Liver (tissue), 8 donors: ENCODE measurements at regions not wholly inside any gene's neighbourhood (a gene's known extent, or its start where the extent isn't known, plus 50 kb on each side); places are given as distances from the start of the nearest gene placed in this dataset.

Experiments used
- DNase-seq: peaks from one replicate; pipeline ENCODE4 v3.0.0-alpha.2; 2017; ENCODE audit warnings: low spot score
- H3K27ac ChIP-seq, 2 donors: one replicate each; pipeline ENCODE4 v1.7.0; 2013; ENCODE audit warnings: inconsistent platforms in 2 of 2, low read length in 2 of 2, control low read depth in 1 of 2, low read depth in 1 of 2, mild to moderate bottlenecking in 1 of 2
- H3K27me3 ChIP-seq, 4 donors: one replicate each; pipeline versions ENCODE4 v1.6.1 to v1.7.0; 2013; ENCODE audit warnings: low read length in 3 of 4, inconsistent platforms in 1 of 4, mild to moderate bottlenecking in 1 of 4, moderate library complexity in 1 of 4; ENCODE audit not compliant: control insufficient read depth in 4 of 4, insufficient read depth in 4 of 4
- H3K36me3 ChIP-seq, 4 donors: one replicate each; pipeline versions ENCODE4 v1.6.1 to v1.7.0; 2013; ENCODE audit warnings: low read length in 3 of 4, mild to moderate bottlenecking in 3 of 4, low read depth in 1 of 4, moderate library complexity in 1 of 4; ENCODE audit not compliant: control insufficient read depth in 4 of 4, insufficient read depth in 3 of 4
- H3K4me1 ChIP-seq, 4 donors: one replicate each; pipeline versions ENCODE4 v1.6.1 to v1.7.0; 2013; ENCODE audit warnings: low read length in 3 of 4, mild to moderate bottlenecking in 3 of 4, moderate library complexity in 1 of 4; ENCODE audit not compliant: control insufficient read depth in 4 of 4, insufficient read depth in 4 of 4
- H3K4me3 ChIP-seq, 3 donors: one replicate each; pipeline versions ENCODE4 v1.6.1 to v1.7.0; 2013; ENCODE audit warnings: low read length in 3 of 3, control low read depth in 1 of 3, low read depth in 1 of 3, mild to moderate bottlenecking in 1 of 3
- H3K9ac ChIP-seq, 2 donors: one replicate each; pipeline ENCODE4 v1.7.0; 2013; ENCODE audit warnings: low read length in 2 of 2, mild to moderate bottlenecking in 2 of 2, moderate library complexity in 2 of 2, control low read depth in 1 of 2, low read depth in 1 of 2
- H3K9me3 ChIP-seq, 4 donors: one replicate each; pipeline versions ENCODE4 v1.6.1 to v1.7.0; 2013; ENCODE audit warnings: low read length in 3 of 4; ENCODE audit not compliant: control insufficient read depth in 4 of 4
- EGR1 ChIP-seq, 2 donors: IDR thresholded peaks; 2 replicates each; pipeline ENCODE4 v1.6.1; 2016 to 2018; ENCODE audit warnings: antibody characterized with exemption in 2 of 2, low read depth in 2 of 2
- FOXA1 ChIP-seq: IDR thresholded peaks from 2 replicates; pipeline ENCODE4 v1.6.1; 2016; ENCODE audit warnings: antibody characterized with exemption
- FOXA2 ChIP-seq: IDR thresholded peaks from 2 replicates; pipeline ENCODE4 v1.6.1; 2016; ENCODE audit warnings: antibody characterized with exemption
- GABPA ChIP-seq, 2 donors: IDR thresholded peaks in 1 of 2; conservative IDR thresholded peaks in 1 of 2; 2 replicates each; pipeline ENCODE4 v1.6.1; 2016; ENCODE audit warnings: antibody characterized with exemption in 2 of 2, mild to moderate bottlenecking in 1 of 2, moderate library complexity in 1 of 2
- HNF4A ChIP-seq, 2 donors: conservative IDR thresholded peaks; 2 replicates each; pipeline ENCODE4 v1.6.1; 2016; ENCODE audit warnings: antibody characterized with exemption in 2 of 2, mild to moderate bottlenecking in 2 of 2
- HNF4G ChIP-seq: IDR thresholded peaks from 2 replicates; pipeline ENCODE4 v1.6.1; 2016; ENCODE audit warnings: antibody characterized with exemption
- JUND ChIP-seq, 2 donors: IDR thresholded peaks; 2 replicates each; pipeline ENCODE4 v1.6.1; 2016; ENCODE audit warnings: antibody characterized with exemption in 2 of 2
- NR2F2 ChIP-seq: IDR thresholded peaks from 2 replicates; pipeline ENCODE4 v1.6.1; 2016; ENCODE audit warnings: antibody characterized with exemption
- RAD21 ChIP-seq, 2 donors: IDR thresholded peaks; 2 replicates each; pipeline ENCODE4 v1.6.1; 2016; ENCODE audit warnings: antibody characterized with exemption in 2 of 2, mild to moderate bottlenecking in 2 of 2
- SP1 ChIP-seq: IDR thresholded peaks from 2 replicates; pipeline ENCODE4 v1.6.1; 2018; ENCODE audit warnings: antibody characterized with exemption, mild to moderate bottlenecking
- TAF1 ChIP-seq: conservative IDR thresholded peaks from 2 replicates; pipeline ENCODE4 v1.6.1; 2016; ENCODE audit warnings: antibody characterized with exemption, mild to moderate bottlenecking
- YY1 ChIP-seq: IDR thresholded peaks from 2 replicates; pipeline ENCODE4 v1.6.1; 2016; ENCODE audit warnings: antibody characterized with exemption, mild to moderate bottlenecking
- WGBS: extraction: QIAGEN DNeasy Blood & Tissue Kit; methylation state at CpG from one replicate; pipeline ENCODE4 v1.1.7; 2013; 5-methylcytosine and 5-hydroxymethylcytosine counted together
- TF ChIP-seq, protein P1 (sequence below): IDR thresholded peaks from 2 replicates; pipeline ENCODE4 v1.6.1; 2016; ENCODE audit warnings: antibody characterized with exemption
- TF ChIP-seq, protein P2 (sequence below): fragments of 150-350 bp; IDR thresholded peaks from 2 replicates; pipeline ENCODE4 v1.5.1; 2017; ENCODE audit warnings: improper control_type of control experiment, low read depth, low read length; ENCODE audit not compliant: missing input control
- TF ChIP-seq, protein P3 (sequence below): IDR thresholded peaks from 2 replicates; pipeline ENCODE4 v1.6.1; 2016; ENCODE audit warnings: antibody characterized with exemption, mild to moderate bottlenecking
- TF ChIP-seq, protein P4 (sequence below): IDR thresholded peaks from 2 replicates; pipeline ENCODE4 v1.6.1; 2016; ENCODE audit warnings: antibody characterized with exemption
- TF ChIP-seq, protein P5 (sequence below): IDR thresholded peaks from 2 replicates; pipeline ENCODE4 v1.6.1; 2016; ENCODE audit warnings: antibody characterized with exemption
- donor health status: healthy.
- donor health status: healthy.
- donor health status: healthy.
- donor health status: healthy.
- donor health status: healthy.

DNA sequence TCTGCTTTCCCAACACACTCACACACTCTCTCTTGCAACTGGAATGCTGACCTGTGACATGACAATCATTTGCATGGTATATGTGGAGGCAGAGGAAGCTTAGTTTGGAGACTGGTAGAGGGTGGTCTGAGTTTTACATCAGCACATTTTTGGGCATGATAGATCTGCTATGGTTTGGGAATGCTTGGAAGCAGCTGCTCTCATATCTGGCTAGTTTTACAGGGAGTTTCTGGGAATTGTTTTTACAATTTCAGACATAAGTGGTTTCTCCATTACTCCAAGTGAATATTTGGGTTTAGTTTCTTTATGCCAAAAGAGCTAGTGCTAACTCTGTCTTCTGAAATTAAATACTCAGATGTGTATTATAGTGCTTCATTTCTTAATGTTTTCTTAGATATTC, 977.6 kb downstream of the SUCLG1 start:
- TF ChIP-seq SP1 (no peak), HNF4A (conservative IDR thresholded peaks at IDR 0.05) (no peak), GABPA (IDR thresholded peaks at IDR 0.05 in 1 of 2, conservative IDR thresholded peaks at IDR 0.05 in 1 of 2) (no peak), NR2F2 (no peak), YY1 (no peak), JUND (IDR thresholded peaks at IDR 0.05) (no peak), HNF4G (no peak)
- TF ChIP-seq, protein P1, sequence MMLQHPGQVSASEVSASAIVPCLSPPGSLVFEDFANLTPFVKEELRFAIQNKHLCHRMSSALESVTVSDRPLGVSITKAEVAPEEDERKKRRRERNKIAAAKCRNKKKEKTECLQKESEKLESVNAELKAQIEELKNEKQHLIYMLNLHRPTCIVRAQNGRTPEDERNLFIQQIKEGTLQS = no peak
- TF ChIP-seq, protein P2, sequence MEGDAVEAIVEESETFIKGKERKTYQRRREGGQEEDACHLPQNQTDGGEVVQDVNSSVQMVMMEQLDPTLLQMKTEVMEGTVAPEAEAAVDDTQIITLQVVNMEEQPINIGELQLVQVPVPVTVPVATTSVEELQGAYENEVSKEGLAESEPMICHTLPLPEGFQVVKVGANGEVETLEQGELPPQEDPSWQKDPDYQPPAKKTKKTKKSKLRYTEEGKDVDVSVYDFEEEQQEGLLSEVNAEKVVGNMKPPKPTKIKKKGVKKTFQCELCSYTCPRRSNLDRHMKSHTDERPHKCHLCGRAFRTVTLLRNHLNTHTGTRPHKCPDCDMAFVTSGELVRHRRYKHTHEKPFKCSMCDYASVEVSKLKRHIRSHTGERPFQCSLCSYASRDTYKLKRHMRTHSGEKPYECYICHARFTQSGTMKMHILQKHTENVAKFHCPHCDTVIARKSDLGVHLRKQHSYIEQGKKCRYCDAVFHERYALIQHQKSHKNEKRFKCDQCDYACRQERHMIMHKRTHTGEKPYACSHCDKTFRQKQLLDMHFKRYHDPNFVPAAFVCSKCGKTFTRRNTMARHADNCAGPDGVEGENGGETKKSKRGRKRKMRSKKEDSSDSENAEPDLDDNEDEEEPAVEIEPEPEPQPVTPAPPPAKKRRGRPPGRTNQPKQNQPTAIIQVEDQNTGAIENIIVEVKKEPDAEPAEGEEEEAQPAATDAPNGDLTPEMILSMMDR = no peak
- TF ChIP-seq, protein P3, sequence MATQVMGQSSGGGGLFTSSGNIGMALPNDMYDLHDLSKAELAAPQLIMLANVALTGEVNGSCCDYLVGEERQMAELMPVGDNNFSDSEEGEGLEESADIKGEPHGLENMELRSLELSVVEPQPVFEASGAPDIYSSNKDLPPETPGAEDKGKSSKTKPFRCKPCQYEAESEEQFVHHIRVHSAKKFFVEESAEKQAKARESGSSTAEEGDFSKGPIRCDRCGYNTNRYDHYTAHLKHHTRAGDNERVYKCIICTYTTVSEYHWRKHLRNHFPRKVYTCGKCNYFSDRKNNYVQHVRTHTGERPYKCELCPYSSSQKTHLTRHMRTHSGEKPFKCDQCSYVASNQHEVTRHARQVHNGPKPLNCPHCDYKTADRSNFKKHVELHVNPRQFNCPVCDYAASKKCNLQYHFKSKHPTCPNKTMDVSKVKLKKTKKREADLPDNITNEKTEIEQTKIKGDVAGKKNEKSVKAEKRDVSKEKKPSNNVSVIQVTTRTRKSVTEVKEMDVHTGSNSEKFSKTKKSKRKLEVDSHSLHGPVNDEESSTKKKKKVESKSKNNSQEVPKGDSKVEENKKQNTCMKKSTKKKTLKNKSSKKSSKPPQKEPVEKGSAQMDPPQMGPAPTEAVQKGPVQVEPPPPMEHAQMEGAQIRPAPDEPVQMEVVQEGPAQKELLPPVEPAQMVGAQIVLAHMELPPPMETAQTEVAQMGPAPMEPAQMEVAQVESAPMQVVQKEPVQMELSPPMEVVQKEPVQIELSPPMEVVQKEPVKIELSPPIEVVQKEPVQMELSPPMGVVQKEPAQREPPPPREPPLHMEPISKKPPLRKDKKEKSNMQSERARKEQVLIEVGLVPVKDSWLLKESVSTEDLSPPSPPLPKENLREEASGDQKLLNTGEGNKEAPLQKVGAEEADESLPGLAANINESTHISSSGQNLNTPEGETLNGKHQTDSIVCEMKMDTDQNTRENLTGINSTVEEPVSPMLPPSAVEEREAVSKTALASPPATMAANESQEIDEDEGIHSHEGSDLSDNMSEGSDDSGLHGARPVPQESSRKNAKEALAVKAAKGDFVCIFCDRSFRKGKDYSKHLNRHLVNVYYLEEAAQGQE = no peak
- TF ChIP-seq, protein P4, sequence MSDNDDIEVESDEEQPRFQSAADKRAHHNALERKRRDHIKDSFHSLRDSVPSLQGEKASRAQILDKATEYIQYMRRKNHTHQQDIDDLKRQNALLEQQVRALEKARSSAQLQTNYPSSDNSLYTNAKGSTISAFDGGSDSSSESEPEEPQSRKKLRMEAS = no peak
- TF ChIP-seq, protein P5, sequence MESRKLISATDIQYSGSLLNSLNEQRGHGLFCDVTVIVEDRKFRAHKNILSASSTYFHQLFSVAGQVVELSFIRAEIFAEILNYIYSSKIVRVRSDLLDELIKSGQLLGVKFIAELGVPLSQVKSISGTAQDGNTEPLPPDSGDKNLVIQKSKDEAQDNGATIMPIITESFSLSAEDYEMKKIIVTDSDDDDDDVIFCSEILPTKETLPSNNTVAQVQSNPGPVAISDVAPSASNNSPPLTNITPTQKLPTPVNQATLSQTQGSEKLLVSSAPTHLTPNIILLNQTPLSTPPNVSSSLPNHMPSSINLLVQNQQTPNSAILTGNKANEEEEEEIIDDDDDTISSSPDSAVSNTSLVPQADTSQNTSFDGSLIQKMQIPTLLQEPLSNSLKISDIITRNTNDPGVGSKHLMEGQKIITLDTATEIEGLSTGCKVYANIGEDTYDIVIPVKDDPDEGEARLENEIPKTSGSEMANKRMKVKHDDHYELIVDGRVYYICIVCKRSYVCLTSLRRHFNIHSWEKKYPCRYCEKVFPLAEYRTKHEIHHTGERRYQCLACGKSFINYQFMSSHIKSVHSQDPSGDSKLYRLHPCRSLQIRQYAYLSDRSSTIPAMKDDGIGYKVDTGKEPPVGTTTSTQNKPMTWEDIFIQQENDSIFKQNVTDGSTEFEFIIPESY = no peak
- H3K27me3 ChIP-seq = no peaks in the 10 kb centered on the region
- DNase-seq = no peak
- no peak overlapping the region for H3K4me3 ChIP-seq
- no peaks in the 10 kb centered on the region for H3K9me3 ChIP-seq
- H3K27ac ChIP-seq = no peak overlapping the region
- no peaks in the 10 kb centered on the region for H3K36me3 ChIP-seq
- peaks cover 2 to 21% (median 16%) of the 10 kb centered on the region in 4 donors for H3K4me1 ChIP-seq
- no peak overlapping the region for H3K9ac ChIP-seq

DNA sequence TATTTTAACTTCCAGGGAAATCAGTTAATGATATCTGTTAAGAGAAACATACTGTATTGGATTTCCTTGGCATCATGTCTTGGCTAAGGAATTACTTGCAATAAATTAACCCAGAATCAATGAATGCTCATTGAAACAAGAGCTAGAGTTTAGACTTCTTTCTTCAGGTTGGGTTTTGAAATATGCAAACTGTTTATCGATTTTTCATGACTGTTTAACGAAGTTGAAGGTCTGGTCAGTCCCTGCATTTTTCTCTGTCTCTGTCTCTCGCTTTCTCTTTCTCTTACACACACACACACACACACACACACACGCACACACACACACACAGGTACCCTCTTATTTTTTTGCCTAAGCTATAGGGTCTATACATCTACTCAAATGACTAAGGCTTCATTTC, 981.0 kb downstream of the SUCLG1 start:
- H3K4me3 ChIP-seq = peak overlapping the region in 1 of 3 donors; percentile 41
- H3K9me3 ChIP-seq = no peaks in the 10 kb centered on the region
- H3K27me3 ChIP-seq = no peaks in the 10 kb centered on the region
- H3K27ac ChIP-seq = no peak overlapping the region
- no peak overlapping the region for H3K9ac ChIP-seq
- H3K36me3 ChIP-seq = no peaks in the 10 kb centered on the region
- 34% methylated on average over 4 of the region's 4 CpGs for WGBS
- peaks cover 2 to 32% (median 21%) of the 10 kb centered on the region in 4 donors for H3K4me1 ChIP-seq
- DNase-seq = peak; percentile 35
- TF ChIP-seq, protein P1 = peak; percentile 42
- TF ChIP-seq, protein P4 = peak; percentile 29
- no peak for TF ChIP-seq HNF4G
- TF ChIP-seq, protein P2 = no peak
- TF ChIP-seq GABPA (IDR thresholded peaks at IDR 0.05 in 1 of 2, conservative IDR thresholded peaks at IDR 0.05 in 1 of 2) = no peak
- TF ChIP-seq FOXA1 = peak; percentile 51
- peak; percentile 58 for TF ChIP-seq YY1
- peak; percentile 18 for TF ChIP-seq TAF1
- TF ChIP-seq RAD21 (IDR thresholded peaks at IDR 0.05) = peak; percentile 58 to 59
- TF ChIP-seq NR2F2 = no peak
- TF ChIP-seq, protein P3 = peak; percentile 32
- peak; percentile 55 for TF ChIP-seq FOXA2
- no peak for TF ChIP-seq EGR1 (IDR thresholded peaks at IDR 0.05; ENCODE audit: low read depth in 2 of 2)
- peak; percentile 70 for TF ChIP-seq SP1
